ENCODE measurements at regions not wholly inside any gene's neighbourhood (a gene's known extent, or its start where the extent isn't known, plus 50 kb on each side); places are given as distances from the start of the nearest gene placed in this dataset.

DNA sequence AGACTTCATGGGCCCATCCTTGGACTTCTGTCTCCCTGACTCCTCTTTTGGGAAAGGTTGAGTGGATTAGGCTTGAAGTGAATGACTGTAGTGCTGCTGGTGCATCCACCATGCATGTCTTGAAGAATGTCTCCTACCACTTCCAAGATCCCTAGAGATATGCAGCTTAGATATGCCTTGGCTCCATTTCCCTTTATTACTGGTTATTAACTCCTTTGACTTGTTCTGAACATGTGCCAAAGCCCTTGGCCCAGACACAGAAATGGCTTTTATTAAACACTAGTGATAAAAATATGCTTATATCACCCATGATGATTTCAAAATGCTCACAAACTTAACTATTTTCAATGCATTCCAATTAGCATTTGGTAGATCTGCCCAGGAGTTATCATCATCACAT is 90.0 kb upstream of the SLC14A2 start:
- TF ChIP-seq, protein P1, sequence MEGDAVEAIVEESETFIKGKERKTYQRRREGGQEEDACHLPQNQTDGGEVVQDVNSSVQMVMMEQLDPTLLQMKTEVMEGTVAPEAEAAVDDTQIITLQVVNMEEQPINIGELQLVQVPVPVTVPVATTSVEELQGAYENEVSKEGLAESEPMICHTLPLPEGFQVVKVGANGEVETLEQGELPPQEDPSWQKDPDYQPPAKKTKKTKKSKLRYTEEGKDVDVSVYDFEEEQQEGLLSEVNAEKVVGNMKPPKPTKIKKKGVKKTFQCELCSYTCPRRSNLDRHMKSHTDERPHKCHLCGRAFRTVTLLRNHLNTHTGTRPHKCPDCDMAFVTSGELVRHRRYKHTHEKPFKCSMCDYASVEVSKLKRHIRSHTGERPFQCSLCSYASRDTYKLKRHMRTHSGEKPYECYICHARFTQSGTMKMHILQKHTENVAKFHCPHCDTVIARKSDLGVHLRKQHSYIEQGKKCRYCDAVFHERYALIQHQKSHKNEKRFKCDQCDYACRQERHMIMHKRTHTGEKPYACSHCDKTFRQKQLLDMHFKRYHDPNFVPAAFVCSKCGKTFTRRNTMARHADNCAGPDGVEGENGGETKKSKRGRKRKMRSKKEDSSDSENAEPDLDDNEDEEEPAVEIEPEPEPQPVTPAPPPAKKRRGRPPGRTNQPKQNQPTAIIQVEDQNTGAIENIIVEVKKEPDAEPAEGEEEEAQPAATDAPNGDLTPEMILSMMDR (IDR thresholded peaks at IDR 0.05), result no peak
- no peak for TF ChIP-seq EZH2phosphoT487 (IDR thresholded peaks at IDR 0.05)
